ENCODE measurements at regions not wholly inside any gene's neighbourhood (a gene's known extent, or its start where the extent isn't known, plus 50 kb on each side); places are given as distances from the start of the nearest gene placed in this dataset.

GRCh38 chr10:21234761-21235160, 290.7 kb downstream of the SKIDA1 start:
- no peak for TF ChIP-seq CTCF (IDR thresholded peaks at IDR 0.05)

GRCh38 chr10:21230219-21230618, 295.3 kb downstream of the SKIDA1 start:
- TF ChIP-seq CTCF (IDR thresholded peaks at IDR 0.05) = no peak

- TF ChIP-seq CTCF (IDR thresholded peaks at IDR 0.05) = no peak
These were observed 307.6 kb downstream of the SKIDA1 start for GRCh38 chr10:21217748-21218367.

- no peak for TF ChIP-seq CTCF (IDR thresholded peaks at IDR 0.05)
These were observed 308.4 kb downstream of the SKIDA1 start for GRCh38 chr10:21217107-21217506.

- no peak for TF ChIP-seq CTCF (IDR thresholded peaks at IDR 0.05)
These were observed 311.2 kb downstream of the SKIDA1 start for GRCh38 chr10:21214329-21214728.

- TF ChIP-seq CTCF (IDR thresholded peaks at IDR 0.05) = no peak
These were observed 312.1 kb downstream of the SKIDA1 start for GRCh38 chr10:21213381-21213780.

GRCh38 chr10:21212912-21213311, 312.6 kb downstream of the SKIDA1 start:
- TF ChIP-seq CTCF (IDR thresholded peaks at IDR 0.05) = no peak

GRCh38 chr10:21212348-21212747, 313.1 kb downstream of the SKIDA1 start:
- TF ChIP-seq CTCF (IDR thresholded peaks at IDR 0.05) = no peak

Measured in LNCAP (cell line).